ENCODE measurements at regions not wholly inside any gene's neighbourhood (a gene's known extent, or its start where the extent isn't known, plus 50 kb on each side); places are given as distances from the start of the nearest gene placed in this dataset.
"Not testable (repeated sequence)": the region's sequence is repeated elsewhere in the genome, so short reads cannot be mapped to it uniquely, and the experiment has no call there.

- no peak for DNase-seq (ENCODE audit: low spot score)
Observed at GRCh38 chr21:32884062-32884461, 112.5 kb upstream of the PAXBP1 start.

- DNase-seq (ENCODE audit: low spot score) = no peak
Observed at GRCh38 chr21:32886339-32886738, 114.8 kb upstream of the PAXBP1 start.

- DNase-seq (ENCODE audit: low spot score) = no peak
Observed at GRCh38 chr21:32887026-32887425, 115.5 kb upstream of the PAXBP1 start.

DNA sequence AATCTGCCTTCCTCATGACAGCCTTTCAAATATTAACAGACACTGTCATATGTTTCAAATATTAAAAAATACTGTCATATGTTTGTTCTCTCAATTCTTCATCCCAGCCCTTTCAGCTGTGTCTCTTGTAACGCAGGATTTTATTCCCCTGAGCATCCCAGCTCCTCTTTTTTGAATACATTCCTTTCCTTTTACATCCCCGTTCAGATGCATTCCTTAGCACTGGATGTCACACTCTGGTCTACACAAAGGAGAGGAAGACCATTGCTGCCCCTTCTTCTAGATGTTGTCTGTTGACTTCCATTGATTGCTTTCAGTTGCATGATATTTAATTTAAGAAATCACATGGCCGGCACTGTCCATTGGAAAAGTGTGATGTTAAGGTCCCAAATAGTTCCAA lies 117.4 kb upstream of the PAXBP1 start:
- DNase-seq (ENCODE audit: low spot score) = no peak

- no peak for DNase-seq (ENCODE audit: low spot score)
Observed at GRCh38 chr21:32889596-32889995, 118.0 kb upstream of the PAXBP1 start.

- no peak for DNase-seq (ENCODE audit: low spot score)
Observed at GRCh38 chr21:32894321-32894720, 122.8 kb upstream of the PAXBP1 start.

- no peak for DNase-seq (ENCODE audit: low spot score)
Observed at GRCh38 chr21:32900814-32901213, 124.9 kb upstream of the OLIG2 start.

DNA sequence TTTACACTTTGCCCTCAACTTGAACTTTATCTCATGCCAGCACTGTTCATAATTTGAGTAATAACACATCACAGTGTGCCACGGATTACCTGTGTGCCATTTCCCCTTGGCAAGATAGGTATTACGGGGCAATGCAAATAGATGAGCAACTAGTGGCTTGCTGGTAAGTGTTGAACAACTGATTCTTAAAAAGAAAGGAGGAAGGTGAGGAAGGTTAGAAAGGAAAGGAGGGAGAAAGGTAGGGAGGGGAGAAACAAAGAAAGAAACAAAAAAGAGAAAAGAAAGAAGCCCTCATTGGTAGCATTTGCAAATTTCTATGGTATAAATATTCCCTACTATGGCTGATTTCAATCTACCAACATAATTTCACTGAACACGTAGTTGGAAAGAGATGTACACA lies 118.2 kb upstream of the OLIG2 start:
- DNase-seq (ENCODE audit: low spot score) = no peak

DNA sequence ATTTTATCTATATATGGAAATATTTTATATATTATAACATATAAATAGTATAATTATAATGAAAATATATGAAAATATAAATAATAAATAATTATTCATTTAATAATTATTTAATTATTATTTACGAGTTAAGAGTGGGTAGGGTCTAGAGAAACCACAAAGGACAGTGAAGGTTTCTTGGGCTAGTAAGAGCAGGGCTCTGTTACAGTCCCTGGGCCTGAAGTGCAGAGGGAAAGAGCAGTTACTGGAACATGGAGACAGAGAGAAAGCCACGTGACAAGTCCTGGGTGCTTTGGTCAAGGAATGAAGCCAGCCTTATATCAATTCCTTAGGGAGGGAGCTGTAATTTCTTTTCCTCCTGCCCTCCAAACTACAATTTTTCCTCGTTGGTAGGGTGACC lies 117.2 kb upstream of the OLIG2 start:
- no peak for DNase-seq (ENCODE audit: low spot score)

DNA sequence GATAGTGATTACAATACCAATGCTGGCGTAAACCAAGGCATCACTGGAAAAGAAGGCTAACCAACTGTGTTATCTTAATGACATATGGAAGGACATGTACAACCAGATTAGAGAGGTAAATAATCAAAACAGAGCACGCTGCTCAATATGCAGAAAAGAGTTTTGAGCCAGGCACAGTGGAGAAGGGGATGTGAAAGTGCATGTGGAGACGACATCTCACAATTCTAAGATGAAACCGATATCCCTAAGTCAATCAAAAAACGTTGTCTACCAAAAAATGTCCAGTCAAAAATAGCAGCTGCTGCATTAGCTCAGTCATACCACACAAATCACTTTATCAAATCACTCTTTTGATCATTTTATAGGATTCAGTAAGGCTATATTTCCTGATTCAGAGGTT lies 116.3 kb upstream of the OLIG2 start:
- DNase-seq (ENCODE audit: low spot score) = no peak

- no peak for DNase-seq (ENCODE audit: low spot score)
Observed at GRCh38 chr21:32914424-32915039, 111.2 kb upstream of the OLIG2 start.

DNA sequence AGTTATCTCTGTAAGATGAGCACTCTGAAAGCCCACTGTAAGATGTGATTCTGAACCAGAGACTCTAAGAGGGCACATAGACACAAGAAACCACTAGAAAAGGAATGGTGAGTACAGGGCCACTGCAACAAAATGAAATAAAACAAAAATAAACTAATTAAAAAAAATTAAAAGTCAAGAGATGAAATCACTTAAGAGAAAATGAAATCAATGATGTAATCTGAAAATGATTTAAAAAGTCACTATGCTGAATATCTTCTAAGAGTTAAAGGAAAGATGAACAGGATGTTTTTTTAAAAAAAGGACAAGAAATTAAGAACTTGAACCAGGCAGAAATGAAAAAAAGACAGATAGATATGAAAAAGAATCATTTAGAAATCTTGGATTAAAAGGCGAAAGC lies 110.6 kb upstream of the OLIG2 start:
- no peak for DNase-seq (ENCODE audit: low spot score)

GRCh38 chr21:32916088-32916487 lies 109.6 kb upstream of the OLIG2 start:
- no peak for DNase-seq (ENCODE audit: low spot score)

DNA sequence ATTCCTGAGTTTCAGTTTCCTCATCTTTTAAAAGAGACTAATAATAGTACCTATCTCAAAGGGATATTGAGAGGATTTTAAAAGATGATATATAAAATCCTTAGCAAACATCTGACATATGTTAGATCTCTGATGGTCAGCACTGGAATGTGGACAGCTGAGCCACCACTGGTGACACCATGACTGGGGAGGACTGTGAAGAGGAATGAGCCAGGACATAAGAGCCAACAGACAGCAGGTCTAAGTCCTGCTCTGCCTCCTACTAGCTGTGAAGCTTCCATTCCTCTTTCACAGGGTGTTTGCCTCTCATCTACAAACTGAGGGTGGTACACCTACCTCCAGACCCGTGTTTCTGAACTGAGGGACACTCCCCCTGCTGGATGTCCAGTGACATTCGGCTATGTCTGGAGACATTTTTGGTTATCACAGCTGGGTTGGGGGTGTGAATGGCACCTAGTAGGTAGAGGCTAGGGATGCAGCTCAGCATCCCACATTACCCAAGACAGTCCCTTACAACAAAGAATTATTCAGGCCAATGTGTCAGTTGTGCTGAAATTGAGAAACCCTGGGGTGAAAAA lies 109.1 kb upstream of the OLIG2 start:
- DNase-seq (ENCODE audit: low spot score) = no peak

- DNase-seq (ENCODE audit: low spot score) = peak; percentile 19
Observed at GRCh38 chr21:32917362-32918135, 108.2 kb upstream of the OLIG2 start.

DNA sequence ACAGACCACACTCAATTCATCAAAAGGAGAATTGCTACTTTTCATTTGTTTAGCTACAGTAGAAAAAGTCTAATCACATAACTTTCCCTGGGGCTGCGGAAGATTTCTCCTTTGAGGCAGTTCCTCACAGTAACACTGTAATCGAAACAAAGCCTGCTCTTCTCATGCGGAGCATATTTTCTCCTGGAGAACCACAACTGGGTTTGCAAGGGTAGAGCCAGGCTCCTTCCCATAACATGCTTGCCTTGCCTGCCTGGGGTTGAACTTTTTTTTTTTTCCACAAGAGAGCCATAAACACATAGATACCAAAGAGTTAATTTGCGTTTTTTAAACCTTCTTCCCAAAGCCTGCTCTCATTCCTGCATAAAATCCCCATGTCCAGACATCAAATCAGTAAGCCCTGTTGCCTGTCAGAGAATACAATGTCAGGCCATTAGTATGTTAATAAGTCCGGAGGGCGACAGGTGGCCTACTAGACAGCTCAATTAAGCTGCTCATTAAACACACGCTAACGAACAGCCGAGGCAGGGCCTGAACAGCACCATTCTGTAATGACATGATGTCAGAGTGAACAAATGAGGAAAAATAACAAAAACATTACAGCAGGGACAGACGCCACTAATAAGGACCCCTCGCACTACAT lies 107.1 kb upstream of the OLIG2 start:
- no peak for DNase-seq (ENCODE audit: low spot score)

- DNase-seq (ENCODE audit: low spot score) = no peak
Observed at GRCh38 chr21:32920474-32920873, 105.3 kb upstream of the OLIG2 start.

GRCh38 chr21:32921632-32922230 lies 104.0 kb upstream of the OLIG2 start:
- no peak for DNase-seq (ENCODE audit: low spot score)

DNA sequence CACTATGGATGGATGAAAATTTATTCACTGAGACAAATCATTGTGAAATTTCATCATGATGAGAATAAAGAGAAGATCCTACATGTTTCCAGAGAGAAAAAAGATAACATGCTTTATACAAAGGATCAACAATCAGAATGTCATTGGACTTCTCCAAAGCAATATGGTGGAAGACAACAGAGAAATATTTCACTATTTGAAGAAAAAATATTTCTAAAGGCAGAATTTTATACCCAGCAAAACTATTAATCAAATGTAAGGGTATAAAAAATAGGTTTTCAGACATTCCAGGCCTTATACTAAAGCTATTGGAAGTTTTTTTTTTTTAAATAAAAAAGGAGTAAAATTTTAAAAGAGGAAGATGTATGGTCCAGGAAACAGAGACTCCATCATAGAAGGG lies 100.6 kb upstream of the OLIG2 start:
- DNase-seq (ENCODE audit: low spot score) = no peak

DNA sequence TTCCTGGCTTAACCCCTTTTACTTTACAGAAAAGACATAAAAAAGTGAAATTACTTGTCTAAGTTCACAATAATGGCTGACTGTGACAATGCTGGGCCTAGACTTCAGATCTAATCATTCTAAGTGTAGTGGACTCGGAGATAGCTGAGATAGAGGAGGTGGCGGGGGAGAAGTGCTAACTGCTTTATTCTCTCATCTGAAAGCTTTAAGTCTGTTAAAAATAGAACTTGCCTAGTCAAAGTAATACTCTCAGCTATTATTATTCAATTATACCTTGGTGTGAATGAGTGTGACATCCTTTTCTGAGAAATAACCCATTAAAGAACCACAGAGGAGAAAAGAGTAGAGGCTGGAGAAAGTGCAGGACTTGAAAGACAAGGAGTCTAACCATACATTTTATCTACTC lies 96.1 kb upstream of the OLIG2 start:
- DNase-seq (ENCODE audit: low spot score) = no peak

GRCh38 chr21:32930673-32931072 lies 95.1 kb upstream of the OLIG2 start:
- no peak for DNase-seq (ENCODE audit: low spot score)

- not testable (repeated sequence) for DNase-seq (ENCODE audit: low spot score)
Observed at GRCh38 chr21:32934068-32934467, 91.7 kb upstream of the OLIG2 start.
